ENCODE measurements at regions not wholly inside any gene's neighbourhood (a gene's known extent, or its start where the extent isn't known, plus 50 kb on each side); places are given as distances from the start of the nearest gene placed in this dataset.
"Not testable (repeated sequence)": the region's sequence is repeated elsewhere in the genome, so short reads cannot be mapped to it uniquely, and the experiment has no call there.

DNA sequence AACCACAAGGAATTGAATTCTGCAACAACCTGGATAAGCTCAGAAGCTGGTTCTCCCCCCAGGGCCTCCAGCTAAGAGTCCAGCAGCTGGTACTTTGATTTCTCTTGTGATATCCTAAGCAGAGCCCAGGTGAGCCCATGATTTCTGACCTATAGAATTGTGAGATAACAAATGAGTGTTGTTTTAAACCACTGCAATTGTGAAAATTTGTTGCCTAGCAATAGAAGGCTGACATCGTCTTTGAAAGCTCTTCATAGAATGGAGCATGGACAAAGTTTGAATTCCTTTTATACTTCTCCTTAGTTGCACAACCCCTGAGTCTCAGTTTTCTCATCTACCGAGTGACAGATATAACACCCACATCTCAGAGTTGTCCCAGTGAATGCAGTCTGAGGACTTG, 129.9 kb downstream of the TEX36 start:
- no peak for DNase-seq

DNA sequence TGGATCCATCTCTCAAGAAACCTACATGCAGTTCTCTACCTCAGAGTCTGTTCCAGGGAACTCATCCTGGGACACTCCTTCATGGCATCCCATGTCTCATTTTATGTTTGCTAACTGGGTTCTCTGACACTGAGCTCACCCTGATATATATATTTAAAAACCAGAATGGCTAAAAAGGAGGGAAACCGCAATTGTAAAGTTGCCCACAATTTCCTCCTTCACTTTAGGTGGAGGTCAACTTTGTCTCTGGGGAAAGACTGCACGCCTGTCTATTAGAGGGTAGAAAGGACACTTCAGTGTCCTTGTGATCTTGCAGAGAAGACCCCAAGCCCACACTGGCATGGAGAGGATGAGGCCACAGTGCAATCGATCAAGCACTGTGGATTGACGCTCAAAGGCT, 131.7 kb downstream of the TEX36 start:
- no peak for DNase-seq

DNA sequence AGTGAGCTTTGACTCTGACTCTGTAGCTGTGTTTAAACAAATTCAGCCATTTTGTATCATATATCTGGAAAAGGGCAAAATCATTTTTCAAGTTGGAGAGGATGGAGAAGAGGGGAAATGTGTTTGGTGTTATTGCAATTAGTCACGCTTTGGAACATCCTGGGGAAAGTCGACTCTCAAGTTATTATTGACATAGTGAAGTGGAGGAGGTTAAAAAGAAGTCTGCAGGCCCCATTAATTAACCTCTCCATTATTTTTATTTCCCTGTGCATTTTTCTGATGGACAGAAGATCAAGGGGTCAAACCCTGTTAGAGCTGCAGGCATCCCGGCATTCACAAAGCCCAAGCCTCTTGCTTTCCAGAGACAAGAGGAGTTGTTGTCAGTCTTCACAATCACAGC, 132.6 kb downstream of the TEX36 start:
- DNase-seq: no peak

DNA sequence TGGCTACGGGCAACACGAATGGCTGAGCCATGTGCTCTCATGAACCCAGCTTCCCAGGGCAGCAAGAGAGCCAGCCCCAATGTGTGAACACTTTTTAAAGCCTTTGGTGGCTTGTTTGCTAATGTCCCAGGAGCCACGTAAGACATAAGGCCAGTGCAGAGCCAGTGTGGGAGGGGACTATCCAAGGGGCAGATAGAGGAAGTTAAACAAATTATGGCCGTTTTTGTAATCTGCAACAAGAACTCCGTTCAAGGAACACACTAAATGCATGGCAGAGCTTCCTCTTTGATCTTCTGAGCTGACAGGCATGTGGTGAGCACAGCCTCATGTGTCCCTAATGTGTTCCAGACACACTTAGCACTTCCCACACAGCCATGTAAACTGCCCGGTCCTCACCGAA, 133.3 kb downstream of the TEX36 start:
- no peak for DNase-seq

DNA sequence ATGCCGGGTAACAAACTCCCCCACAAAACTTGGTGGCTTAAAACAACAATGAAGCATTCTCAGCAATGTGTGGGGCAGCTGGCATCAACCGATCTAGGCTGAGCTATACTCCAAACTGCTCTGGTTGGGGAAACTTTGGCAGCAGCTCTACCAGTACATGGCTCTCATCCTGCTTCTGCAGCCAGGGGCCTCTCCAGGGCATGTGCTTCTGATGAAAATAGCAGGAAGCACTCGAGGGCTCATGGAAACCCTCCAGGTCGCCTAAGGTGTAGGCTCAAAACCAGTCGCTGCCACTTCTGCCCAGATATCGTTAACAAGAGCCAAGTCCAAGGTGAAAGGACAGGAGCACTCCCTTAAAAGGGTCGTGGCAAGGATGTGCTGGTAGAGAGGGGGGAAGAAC, 134.1 kb downstream of the TEX36 start:
- no peak for DNase-seq

DNA sequence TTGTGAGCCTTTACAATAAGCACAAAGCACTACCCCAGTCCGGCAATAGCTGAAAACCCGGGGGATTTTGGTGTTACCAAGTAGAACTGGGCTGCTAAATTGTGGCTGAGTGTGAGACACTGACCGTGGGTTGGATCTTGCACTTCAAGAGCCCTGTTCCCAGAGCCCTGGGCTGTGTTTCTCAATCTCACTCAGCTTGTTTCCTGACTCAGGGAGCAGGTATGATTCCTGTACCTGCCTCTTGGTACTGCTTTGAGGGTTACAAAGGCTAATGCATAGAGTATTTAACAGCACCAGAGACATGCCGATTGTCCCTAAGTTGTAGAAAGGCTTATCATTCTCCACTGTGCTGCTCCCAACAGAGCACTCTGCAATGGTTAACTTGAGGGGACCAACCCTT, 134.6 kb downstream of the TEX36 start:
- DNase-seq: no peak

DNA sequence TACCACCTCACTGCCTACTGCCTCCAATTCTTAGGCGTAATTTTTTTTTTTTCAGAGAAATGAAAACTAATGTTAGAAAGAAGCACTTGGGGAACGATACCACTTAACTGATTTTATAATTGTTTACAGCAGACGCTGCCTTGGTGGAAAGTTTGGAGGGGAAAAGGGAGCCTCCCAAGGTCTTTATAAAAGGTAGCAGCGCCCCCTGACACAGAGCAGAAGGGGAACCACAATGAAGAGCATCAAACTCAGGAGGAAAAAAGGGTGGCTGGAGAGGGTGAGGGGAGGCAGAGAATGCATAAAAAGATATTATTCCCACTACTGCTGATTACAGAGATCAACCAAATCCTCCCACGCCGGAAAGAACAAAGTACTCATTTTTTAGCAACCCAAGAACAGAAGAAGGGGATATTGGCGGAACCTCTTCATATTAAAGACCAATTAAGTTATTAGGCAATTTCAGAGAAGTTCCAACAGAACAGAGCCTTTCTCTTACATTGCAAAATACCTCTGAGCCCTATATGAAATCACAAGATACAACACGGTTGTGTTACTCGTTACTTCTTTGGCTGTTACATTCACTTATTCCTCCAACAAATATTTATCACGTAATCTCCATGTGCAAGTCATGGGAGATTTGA, 135.8 kb downstream of the TEX36 start:
- no peak for DNase-seq

DNA sequence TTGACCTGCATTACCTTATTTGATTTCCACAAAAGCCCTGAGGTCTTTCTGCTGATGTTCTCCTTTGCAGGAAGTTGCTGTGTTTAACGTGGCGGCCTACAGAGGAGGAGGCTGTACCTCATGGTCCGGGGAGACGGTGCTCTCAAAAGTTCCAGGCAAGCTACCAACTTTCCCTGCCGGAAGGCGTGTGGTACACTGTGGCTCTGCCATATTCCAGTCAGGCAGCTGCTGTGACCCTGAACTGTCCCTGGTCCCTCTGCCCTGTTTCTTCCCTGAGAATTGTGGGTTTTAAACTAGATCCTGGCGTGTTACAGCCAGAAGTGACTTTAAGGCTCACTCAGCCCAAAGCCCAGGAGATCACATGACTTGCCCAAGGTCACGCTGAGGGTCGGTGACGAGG, 139.2 kb downstream of the TEX36 start:
- no peak for DNase-seq

DNA sequence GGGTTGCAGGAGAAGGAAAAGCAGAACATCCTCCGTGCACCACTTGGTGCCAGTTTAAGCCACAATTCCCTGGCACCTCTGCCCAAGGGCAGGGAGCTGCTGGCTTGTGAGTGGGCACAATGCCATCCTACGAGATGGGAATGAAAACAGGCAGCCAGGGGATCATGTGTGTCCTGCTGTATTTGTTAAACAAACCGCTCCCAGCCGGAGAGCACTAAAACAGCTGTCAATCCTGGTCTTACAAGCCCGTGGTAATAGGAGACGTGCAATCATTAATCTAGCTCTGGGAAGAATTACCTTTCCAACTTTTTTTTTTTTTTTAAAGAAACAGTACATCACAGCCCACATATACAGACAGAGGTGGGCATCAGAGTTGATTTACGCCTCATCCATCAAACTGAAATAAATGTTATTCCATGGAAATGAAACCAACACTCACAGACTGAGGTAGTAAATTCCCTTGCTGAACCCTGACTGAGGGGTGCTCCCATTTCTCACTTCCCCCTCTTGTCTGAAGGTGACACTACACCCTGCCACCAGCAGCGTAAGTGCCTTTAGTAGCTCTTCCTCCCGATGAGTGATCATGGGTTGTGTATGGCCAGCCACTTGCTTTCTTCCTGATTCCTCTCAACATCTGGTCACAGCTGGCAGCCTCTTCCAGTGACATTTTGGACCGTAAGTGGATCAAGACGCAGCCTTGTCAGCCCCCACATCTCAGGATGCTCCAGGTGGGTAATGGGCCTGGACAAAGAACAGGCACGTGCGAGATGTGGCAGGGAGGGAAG, 143.8 kb downstream of the TEX36 start:
- DNase-seq: no peak

DNA sequence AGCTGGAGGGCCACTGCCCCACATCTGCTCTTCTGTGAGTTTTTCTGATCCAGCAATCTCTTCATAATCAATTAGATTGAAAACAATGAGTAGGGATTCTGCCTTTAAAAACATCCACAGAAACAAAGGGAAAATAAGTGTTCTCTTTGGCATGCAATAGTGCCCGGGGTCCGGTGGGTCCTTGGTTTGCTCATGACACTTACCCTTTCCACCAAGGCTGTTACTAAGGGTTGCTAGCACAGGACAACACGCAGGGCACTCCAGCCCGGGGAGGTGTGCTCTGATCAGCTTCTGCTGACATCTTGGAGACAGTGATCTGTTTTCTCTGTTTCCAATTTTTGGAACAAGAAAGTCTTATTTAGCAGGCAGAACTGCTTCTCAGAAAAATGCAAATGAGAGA, 146.7 kb downstream of the TEX36 start:
- no peak for DNase-seq

DNA sequence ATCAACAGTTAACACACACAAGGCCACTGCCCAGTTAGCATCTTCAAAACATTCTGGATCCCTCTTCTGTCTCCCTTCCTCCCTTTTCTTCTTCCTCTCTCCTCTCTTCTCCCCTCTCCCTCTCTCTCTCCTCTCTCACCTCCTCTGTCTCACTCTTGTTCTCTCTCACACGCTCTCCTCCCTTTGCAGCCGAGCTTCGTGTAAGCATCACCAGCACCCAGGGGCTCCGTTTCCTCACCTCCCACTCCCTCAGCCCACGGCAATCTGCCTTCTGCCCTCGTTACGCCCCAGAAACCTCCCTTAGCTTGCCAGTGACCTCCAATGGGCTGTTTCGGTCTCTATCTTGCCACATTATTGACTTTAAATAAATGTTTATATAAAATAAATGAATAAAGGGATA, 147.4 kb downstream of the TEX36 start:
- no peak for DNase-seq

DNA sequence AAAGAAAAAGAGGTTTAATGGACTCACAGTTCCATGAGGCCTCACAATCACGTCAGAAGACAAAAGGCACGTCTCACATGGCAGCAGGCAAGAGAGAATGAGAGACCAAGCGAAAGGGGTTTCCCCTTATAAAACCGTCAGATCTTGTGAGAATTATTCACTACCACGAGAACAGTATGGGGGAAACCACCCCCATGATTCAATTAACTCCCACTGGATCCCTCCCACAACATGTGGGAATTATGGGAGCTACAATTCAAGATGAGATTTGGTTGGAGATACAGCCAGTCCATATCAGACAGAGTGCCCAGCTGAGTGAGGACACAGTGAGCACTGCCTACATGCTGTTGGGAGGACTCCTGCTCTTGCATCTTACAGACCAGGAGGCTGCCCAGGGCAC, 148.4 kb downstream of the TEX36 start:
- DNase-seq: no peak

DNA sequence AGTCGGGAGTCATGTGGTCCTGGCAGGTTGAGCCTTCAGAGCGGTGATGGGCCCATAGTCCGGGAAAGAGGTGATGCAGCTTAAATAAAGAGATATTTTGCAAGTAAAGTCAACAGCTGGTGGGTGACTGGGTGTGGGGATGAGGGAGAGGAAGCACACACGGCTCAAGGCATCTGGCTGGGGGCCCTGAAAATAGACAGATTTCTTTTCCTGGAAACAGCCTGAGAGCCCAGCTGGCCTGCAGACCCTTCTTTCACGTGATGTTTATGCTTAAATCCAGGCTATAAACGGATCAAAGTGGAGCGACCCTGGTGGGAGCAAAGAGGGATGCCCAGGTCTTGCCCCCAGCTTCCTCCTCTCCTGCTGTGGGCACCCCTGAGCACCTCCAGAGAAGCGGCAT, 149.1 kb downstream of the TEX36 start:
- no peak for DNase-seq

DNA sequence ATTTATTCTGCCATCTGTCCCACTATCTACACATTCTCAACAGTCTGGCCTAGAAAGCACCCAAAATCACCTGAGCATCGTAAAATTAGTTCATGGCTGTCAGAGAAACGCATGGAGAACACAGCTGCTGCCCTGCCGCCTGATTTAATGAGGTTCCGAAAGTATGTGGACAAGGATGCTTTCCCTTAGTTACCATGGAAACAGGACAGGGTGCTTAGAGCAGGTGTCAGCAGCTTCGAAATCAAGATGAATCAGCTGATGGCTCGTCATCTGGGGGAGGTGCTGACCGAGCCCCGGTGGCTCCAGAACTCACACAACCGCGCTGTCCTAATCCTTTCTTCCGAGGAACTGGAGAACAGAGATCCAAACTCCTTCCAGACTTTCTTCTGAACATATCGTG, 151.5 kb downstream of the TEX36 start:
- DNase-seq: no peak

DNA sequence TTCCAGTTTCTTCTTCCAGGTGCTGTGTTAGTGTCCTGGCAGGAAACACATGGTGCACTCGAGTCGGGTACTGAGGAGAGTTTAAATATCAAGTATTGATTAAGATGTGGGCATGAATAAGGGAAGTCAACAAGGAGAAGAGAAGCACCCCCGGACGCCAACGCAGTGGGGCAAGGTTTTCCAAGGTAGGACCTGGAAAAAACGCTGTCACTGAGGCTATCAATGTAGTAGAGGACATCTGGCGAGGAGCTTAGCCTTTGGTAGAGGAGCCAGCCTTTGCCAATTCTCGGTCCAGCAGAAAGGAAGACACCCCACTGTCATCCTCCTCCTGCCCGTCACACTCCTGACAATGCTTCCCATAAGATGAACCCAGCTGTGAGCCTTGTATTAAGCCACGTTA, 159.6 kb downstream of the TEX36 start:
- no peak for DNase-seq

DNA sequence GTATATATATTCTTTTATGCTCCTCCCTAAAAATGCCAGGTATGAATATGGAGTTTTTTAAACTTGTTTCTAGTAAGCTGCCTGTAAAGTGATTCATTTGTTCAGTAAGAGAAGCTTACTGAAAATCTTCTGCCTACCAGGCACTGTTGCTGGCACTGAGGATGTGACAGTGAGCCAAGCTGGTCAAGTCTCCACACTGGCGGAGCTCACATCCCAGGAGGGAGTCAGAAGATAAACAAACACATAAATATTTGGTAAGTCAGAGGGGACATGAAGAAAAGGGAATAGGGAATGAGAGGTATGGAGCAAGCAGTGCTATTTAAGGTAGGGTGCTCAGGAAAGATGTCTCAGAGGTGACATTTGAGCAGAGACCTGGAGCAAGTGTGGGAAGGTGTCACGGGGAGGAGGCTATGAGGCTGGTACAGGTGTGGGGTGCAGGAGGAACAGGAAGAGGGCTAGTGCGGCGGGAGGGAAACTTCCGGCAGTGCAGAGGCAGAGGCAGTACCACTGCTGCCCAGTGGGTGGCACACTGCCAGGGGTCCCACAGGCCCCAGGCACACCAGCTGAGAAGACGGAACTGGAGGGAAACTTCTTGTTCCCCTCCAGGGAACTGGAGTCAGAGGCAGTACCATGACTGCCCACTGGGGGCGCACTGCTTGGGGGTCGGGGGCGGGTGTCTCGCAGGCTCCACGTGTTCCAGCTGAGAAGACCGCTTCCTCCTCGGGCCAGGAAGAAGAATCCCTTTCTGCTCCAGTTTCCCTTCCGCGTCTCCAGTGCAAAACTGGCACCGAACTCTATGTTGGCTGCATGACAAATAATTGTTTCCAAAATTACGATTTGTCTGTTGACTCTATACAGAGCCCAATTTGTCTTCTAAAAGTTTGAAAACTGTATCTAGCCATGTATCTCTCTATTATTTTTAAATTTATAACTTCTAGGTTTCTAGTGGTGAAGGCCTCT, 161.0 kb downstream of the TEX36 start:
- no peak for DNase-seq

DNA sequence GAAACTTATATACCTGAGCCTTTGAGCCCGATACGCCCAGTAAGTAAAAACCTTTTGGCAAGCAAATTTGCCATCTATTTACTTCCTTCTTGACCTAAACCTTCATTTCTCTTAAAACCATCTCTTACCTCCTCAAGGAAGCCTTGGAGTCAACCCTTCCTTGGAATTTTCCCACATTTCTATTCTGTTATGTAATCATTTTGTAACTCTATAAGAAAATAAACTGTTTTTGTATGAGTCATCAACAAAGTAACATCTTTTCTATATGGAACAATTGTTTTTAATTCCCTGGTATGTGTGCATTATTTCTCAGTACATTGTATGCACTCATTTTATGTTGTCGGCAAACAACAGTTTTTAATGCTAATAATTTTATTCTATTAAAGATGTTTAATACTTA, 162.0 kb downstream of the TEX36 start:
- no peak for DNase-seq

DNA sequence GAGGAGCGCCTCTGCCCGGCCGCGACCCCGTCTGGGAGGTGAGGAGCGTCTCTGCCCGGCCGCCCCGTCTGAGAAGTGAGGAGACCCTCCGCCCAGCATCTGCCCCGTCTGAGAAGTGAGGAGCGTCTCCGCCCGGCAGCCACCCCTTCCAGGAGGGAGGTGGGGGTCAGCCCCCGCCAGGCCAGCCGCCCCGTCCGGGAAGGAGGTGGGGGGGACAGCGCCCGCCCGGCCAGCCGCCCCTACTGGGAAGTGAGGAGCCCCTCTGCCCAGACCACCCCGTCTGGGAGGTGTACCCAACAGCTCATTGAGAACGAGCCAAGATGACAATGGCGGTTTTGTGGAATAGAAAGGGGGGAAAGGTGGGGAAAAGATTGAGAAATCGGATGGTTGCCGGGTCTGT, 164.6 kb downstream of the TEX36 start:
- DNase-seq: not testable (repeated sequence)

DNA sequence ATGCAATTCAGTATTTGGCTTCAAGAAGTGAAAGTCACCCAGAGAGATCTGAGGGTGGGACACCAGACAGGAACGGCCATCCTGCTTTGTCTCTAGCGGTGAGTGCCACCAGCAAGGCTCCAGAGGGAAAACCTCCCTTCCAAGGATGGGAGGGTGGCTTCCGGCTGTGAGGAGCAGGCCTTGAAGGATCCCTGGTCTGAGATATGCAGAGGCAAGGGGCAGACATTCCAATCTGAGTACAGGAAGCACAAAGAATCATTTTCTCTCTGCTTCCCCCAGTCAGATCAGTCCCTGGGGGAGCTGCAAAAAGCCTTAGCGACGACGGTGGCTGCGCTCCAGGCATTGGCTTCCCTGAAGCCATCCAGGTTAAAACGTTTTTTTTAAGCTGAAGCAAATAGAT, 167.4 kb downstream of the TEX36 start:
- no peak for DNase-seq

DNA sequence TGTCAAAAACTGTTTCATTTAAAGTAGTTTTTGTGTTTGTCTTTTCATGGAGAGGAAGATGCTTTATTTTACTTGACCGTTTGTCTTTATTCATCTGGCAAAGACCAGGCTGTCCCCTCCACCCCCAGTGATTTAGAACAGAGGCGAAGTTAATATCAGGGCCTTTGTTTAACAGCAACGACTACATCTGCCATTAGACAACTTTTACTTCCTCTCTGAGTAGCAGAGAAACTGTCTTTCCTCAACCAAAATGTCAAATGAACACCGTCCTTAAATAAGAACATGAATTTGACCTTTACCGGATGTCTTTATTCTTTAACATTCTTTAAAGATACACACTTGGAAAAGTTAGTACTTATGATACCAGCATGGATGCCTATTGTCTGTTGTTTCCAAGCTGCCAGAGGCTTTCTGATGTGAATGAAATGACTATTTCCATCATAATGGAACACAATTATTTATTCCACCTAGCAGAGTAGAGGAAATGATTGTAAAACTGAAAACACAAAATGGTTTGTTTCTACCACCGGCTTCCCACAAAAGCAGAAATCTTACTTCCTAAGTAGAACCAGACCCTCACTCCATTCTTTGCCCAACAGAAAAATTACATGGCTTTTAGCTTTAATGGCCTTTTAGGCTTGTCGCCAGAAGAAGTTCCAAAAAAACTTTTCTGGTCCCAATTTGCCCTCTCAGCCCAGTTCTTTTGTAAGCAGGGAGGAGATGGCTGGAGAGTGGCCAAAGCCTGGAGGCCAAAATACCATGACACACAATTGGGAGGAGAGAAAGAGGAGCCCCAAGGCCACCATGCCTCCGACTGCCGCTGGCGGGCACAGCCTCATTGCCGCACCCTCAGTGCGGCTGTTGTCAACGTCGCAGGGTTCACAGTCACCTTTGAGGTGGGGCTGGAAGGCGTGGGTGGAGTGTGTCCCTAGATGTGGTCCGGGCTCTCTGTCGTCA, 168.5 kb downstream of the TEX36 start:
- no peak for DNase-seq

DNA sequence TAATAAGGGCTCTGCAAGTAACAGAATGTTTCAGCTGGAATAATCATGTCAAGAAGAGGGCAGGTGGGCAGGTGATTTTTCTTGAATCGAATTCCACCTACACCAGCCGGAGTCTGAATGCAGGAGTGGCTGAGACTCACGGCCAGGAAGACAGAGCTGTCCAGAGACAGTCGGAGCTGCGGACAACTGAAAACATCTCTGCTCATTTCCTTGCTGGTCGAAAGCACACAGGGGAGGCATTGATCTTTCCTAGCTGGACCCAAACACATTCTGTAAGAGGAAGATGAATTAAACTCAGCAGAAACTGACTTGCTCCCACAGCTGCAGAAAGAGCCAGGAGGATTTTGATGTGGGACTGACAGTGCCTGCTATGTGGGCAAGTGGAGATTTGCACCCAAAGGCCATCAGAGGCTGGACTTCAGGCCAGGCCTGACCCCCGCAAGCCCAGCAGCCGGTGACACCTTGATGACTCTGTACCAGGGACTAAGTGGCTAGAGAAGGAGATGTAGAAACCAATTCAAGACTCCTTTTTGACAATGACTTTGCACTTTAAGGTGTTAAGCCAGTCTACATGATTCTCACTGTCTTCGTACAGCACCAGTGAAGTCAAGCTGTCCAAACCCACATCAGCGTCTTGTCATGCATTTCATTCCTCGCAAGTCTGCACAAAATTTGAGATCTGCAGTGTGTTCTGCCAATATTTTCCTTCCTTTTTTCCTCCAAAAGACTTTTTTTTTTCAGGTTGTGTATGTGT, 169.4 kb downstream of the TEX36 start:
- no peak for DNase-seq

DNA sequence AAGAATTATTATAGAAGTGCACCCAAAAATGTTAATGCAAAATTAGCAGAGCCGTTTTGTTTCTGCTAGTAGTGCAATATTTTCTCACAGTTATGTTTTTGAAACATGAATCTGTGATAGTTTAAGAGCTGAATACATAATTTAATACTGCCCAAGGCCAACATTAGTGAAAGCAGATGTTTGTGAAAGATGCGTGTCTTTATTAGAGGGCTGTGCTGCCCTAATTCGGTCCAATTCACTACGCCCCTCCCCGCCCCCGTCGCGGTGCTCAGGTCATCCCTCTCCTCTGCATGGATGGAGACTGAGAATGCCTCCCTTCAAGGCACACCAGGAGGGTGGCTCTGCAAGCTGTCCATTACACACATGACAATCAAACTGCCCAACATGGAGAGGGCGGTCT, 172.0 kb downstream of the TEX36 start:
- DNase-seq: no peak
